ENCODE measurements at regions not wholly inside any gene's neighbourhood (a gene's known extent, or its start where the extent isn't known, plus 50 kb on each side); places are given as distances from the start of the nearest gene placed in this dataset.

GRCh38 chr5:29337030-29337429 is 1856.5 kb upstream of the CDH6 start:
- Mint-ChIP-seq H3K27ac (no peak overlapping the region), H3K36me3 (ENCODE audit: low read depth) (no peaks in the 10 kb centered on the region), H3K4me1 (ENCODE audit: low read depth) (no peaks in the 10 kb centered on the region), H3K4me3 (no peak overlapping the region), H3K27me3 (ENCODE audit: insufficient read depth) (no peaks in the 10 kb centered on the region), H3K9me3 (peaks cover 31% of the 10 kb centered on the region)
- no peak for DNase-seq
- no peak for TF ChIP-seq CTCF (IDR thresholded peaks at IDR 0.05)

DNA sequence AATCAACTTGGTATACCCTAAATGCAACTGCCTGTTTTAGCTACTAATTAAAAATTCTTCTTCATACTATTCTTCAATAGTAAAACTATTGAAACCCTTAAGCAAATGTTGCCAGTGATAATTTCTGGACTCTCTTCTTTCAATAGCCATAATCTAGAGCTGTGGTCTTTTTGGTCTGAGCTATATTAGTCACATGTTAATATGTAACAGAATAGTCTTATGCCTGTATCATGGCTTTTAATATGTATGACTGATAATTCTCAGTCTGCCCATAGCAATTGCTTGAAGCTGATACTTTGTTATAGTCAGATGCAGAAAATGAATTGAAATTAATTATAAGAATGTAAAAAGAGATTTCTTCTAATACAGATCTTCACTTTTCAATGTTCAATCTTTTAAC is 1871.9 kb upstream of the CDH6 start:
- no peak overlapping the region for H3K27ac Mint-ChIP-seq
- no peak for TF ChIP-seq CTCF (IDR thresholded peaks at IDR 0.05)
- no peak for DNase-seq
- H3K9me3 Mint-ChIP-seq: peaks cover 13% of the 10 kb centered on the region
- no peaks in the 10 kb centered on the region; the same call in 1 of the 2 replicates for H3K36me3 Mint-ChIP-seq (ENCODE audit: low read depth)
- H3K27me3 Mint-ChIP-seq (ENCODE audit: insufficient read depth): no peaks in the 10 kb centered on the region
- H3K4me1 Mint-ChIP-seq (ENCODE audit: low read depth): no peaks in the 10 kb centered on the region
- H3K4me3 Mint-ChIP-seq: no peak overlapping the region

DNA sequence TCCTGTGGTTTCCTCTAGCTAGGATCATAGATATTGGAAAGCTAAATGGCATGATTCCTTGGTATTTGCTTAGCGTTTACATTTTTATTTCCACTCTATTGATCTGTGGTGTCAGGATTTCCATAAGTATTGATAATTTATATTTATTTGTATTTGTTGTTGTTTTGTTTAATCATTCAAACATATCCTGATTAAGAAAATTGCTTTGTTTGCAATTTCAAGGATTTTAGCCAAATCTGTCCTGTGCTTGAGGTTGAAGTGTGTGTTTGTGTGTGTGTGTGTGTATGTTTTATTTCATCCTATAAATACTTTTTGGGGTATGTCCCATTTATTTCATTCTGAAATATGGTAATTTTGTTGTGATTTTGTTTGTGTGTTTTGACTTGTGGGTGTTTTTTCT is 1884.1 kb upstream of the CDH6 start:
- TF ChIP-seq CTCF (IDR thresholded peaks at IDR 0.05): no peak
- no peaks in the 10 kb centered on the region for H3K27me3 Mint-ChIP-seq (ENCODE audit: insufficient read depth)
- H3K4me1 Mint-ChIP-seq (ENCODE audit: low read depth): no peaks in the 10 kb centered on the region
- peaks cover 22% of the 10 kb centered on the region for H3K9me3 Mint-ChIP-seq
- H3K4me3 Mint-ChIP-seq: no peak overlapping the region
- DNase-seq: no peak
- H3K36me3 Mint-ChIP-seq (ENCODE audit: low read depth): no peaks in the 10 kb centered on the region
- no peak overlapping the region for H3K27ac Mint-ChIP-seq

GRCh38 chr5:29307478-29307877 is 1886.0 kb upstream of the CDH6 start:
- DNase-seq: no peak
- Mint-ChIP-seq H3K36me3 (ENCODE audit: low read depth) (no peaks in the 10 kb centered on the region), H3K27me3 (ENCODE audit: insufficient read depth) (no peaks in the 10 kb centered on the region), H3K9me3 (peaks cover 22% of the 10 kb centered on the region), H3K27ac (no peak overlapping the region), H3K4me1 (ENCODE audit: low read depth) (no peaks in the 10 kb centered on the region), H3K4me3 (no peak overlapping the region)
- no peak for TF ChIP-seq CTCF (IDR thresholded peaks at IDR 0.05)

- Mint-ChIP-seq H3K36me3 (ENCODE audit: low read depth) (0 out of 2 replicates have a peak, but pooled peaks cover 5% of the 10 kb centered on the region), H3K9me3 (peaks cover 27% of the 10 kb centered on the region), H3K27ac (no peak overlapping the region), H3K4me3 (no peak overlapping the region), H3K27me3 (ENCODE audit: insufficient read depth) (no peaks in the 10 kb centered on the region), H3K4me1 (ENCODE audit: low read depth) (no peaks in the 10 kb centered on the region)
- DNase-seq: no peak
- no peak for TF ChIP-seq CTCF (IDR thresholded peaks at IDR 0.05)
Measured at GRCh38 chr5:29304545-29304944, 1888.9 kb upstream of the CDH6 start.

- DNase-seq: no peak
- Mint-ChIP-seq H3K9me3 (peaks cover 26% of the 10 kb centered on the region), H3K36me3 (ENCODE audit: low read depth) (no peaks in the 10 kb centered on the region), H3K4me3 (no peak overlapping the region), H3K27ac (no peak overlapping the region), H3K4me1 (ENCODE audit: low read depth) (no peaks in the 10 kb centered on the region), H3K27me3 (ENCODE audit: insufficient read depth) (no peaks in the 10 kb centered on the region)
- no peak for TF ChIP-seq CTCF (IDR thresholded peaks at IDR 0.05)
Measured at GRCh38 chr5:29296548-29296947, 1896.9 kb upstream of the CDH6 start.
